ENCODE measurements at regions not wholly inside any gene's neighbourhood (a gene's known extent, or its start where the extent isn't known, plus 50 kb on each side); places are given as distances from the start of the nearest gene placed in this dataset.

DNA sequence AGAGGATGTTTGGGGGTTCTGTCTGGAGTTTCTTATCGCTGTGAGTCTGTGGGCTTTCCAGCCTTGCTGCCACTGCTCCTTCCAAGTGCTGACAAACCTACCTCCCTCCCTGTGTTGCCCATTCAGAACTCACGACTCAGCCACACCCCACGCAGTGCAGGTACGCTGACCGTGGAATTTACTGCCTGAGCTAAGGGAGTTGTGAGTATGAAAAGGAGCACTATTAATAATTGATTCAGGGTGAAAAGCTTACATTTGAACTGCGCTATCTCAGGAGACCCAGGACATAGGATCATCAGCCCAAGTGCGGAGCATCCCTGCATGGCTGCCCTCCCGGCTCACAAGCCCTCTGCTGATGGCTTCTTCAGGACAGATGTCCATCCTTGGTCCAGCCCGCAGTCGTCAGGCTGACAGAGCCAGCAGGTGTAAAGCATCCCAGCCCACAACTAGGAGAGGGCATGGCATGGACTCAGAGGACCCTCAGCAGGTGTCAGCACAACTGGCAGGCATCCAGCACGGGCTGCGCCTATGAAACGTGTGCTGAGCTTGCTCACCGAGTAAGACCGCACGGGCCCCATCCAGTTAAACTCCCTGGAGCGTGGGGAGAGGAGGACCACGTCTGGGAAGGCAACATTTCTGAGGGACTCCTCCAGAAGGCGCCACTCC is 244.0 kb downstream of the COL4A1 start:
- Histone ChIP-seq H3K27me3 (ENCODE audit: insufficient read depth, low read length) (no peaks in the 10 kb centered on the region), H3K9ac (ENCODE audit: extremely low read depth, insufficient read length, low read length) (no peak overlapping the region), H3K4ac (ENCODE audit: low read depth, low read length) (no peak overlapping the region), H3K23ac (ENCODE audit: insufficient read length, low read depth, low read length) (no peak overlapping the region), H4K8ac (replicated peaks; ENCODE audit: insufficient read length, low read depth, low read length) (no peak overlapping the region), H4K5ac (ENCODE audit: insufficient read length, low read depth, low read length) (no peak overlapping the region), H3K14ac (ENCODE audit: insufficient read depth, low read length) (no peak overlapping the region), H3K79me2 (ENCODE audit: insufficient read depth, low read length) (no peaks in the 10 kb centered on the region), H2BK12ac (ENCODE audit: insufficient read length, low read depth, low read length) (no peak overlapping the region), H4K20me1 (ENCODE audit: control insufficient read depth, insufficient read depth, insufficient read length) (no peaks in the 10 kb centered on the region), H2BK5ac (ENCODE audit: insufficient read length, low read length) (no peak overlapping the region), H3K4me1 (ENCODE audit: insufficient read depth, low read length) (no peaks in the 10 kb centered on the region), H3K27ac (ENCODE audit: insufficient read length, low read depth, low read length) (no peak overlapping the region), H3K9me3 (ENCODE audit: control insufficient read depth, low read depth, low read length) (no peaks in the 10 kb centered on the region), H2AFZ (ENCODE audit: low read length) (no peak overlapping the region), H3K18ac (ENCODE audit: insufficient read length, low read depth, low read length) (no peak overlapping the region), H4K91ac (ENCODE audit: insufficient read length, low read depth, low read length) (no peak overlapping the region), H2BK120ac (ENCODE audit: low read depth, low read length, poor library complexity, severe bottlenecking) (no peak overlapping the region), H2AK5ac (ENCODE audit: insufficient read length, low read length) (no peak overlapping the region), H2BK20ac (ENCODE audit: low read depth, low read length, poor library complexity, severe bottlenecking) (no peak overlapping the region), H3K23me2 (ENCODE audit: insufficient read length, low read depth, low read length, poor library complexity, severe bottlenecking) (no peaks in the 10 kb centered on the region), H3T11ph (ENCODE audit: low read length) (no peak overlapping the region), H3K56ac (ENCODE audit: insufficient read length, low read depth, low read length) (no peak overlapping the region), H3K79me1 (ENCODE audit: insufficient read depth, low read depth, low read length, poor library complexity, severe bottlenecking) (no peaks in the 10 kb centered on the region), H3K4me2 (ENCODE audit: insufficient read depth, insufficient read length, low read length) (no peak overlapping the region), H2BK15ac (ENCODE audit: low read depth, low read length) (no peak overlapping the region)
- no CpG with 5 or more reads among the region's 19 CpGs for WGBS (ENCODE audit: extremely low coverage, insufficient read length, low lambda C conversion rate)
- no peaks in the 10 kb centered on the region for H3K36me3 Mint-ChIP-seq (ENCODE audit: insufficient read depth in 1 of 3, low read depth in 3 of 3)
- no peak for DNase-seq
- no peaks in the 10 kb centered on the region for H3K27me3 Mint-ChIP-seq (ENCODE audit: low read depth)
- no peaks in the 10 kb centered on the region for H3K9me3 Mint-ChIP-seq
- no peaks in the 10 kb centered on the region for H3K4me1 Mint-ChIP-seq
- no peak overlapping the region for H3K4me3 Mint-ChIP-seq
- TF ChIP-seq, protein P1, sequence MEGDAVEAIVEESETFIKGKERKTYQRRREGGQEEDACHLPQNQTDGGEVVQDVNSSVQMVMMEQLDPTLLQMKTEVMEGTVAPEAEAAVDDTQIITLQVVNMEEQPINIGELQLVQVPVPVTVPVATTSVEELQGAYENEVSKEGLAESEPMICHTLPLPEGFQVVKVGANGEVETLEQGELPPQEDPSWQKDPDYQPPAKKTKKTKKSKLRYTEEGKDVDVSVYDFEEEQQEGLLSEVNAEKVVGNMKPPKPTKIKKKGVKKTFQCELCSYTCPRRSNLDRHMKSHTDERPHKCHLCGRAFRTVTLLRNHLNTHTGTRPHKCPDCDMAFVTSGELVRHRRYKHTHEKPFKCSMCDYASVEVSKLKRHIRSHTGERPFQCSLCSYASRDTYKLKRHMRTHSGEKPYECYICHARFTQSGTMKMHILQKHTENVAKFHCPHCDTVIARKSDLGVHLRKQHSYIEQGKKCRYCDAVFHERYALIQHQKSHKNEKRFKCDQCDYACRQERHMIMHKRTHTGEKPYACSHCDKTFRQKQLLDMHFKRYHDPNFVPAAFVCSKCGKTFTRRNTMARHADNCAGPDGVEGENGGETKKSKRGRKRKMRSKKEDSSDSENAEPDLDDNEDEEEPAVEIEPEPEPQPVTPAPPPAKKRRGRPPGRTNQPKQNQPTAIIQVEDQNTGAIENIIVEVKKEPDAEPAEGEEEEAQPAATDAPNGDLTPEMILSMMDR (conservative IDR thresholded peaks at IDR 0.05), result no peak
- H3K27ac Mint-ChIP-seq, result peak overlapping the region in 1 of 3 experiments; percentile 11; a peak in 1 of 7 replicates
